Testis (tissue), 2 donors: ENCODE measurements at regions not wholly inside any gene's neighbourhood (a gene's known extent, or its start where the extent isn't known, plus 50 kb on each side); places are given as distances from the start of the nearest gene placed in this dataset.

Experiments
- POLR2A ChIP-seq: fragments of 450-650 bp; IDR thresholded peaks from one replicate; pipeline ENCODE4 v1.6.1; 2017; ENCODE audit warnings: antibody characterized with exemption, mild to moderate bottlenecking, moderate library complexity
- TF ChIP-seq, protein P1 (sequence below), 3 experiments: fragments of 450-650 bp in 2 of 3; fragments of 200-600 bp in 1 of 3; sonication (generic) in 1 of 3; IDR thresholded peaks; one replicate each; pipeline ENCODE4 v1.5.1; 2016 to 2019; ENCODE audit warnings: antibody characterized with exemption in 3 of 3, mild to moderate bottlenecking in 2 of 3, moderate library complexity in 1 of 3

- TF ChIP-seq, protein P1, sequence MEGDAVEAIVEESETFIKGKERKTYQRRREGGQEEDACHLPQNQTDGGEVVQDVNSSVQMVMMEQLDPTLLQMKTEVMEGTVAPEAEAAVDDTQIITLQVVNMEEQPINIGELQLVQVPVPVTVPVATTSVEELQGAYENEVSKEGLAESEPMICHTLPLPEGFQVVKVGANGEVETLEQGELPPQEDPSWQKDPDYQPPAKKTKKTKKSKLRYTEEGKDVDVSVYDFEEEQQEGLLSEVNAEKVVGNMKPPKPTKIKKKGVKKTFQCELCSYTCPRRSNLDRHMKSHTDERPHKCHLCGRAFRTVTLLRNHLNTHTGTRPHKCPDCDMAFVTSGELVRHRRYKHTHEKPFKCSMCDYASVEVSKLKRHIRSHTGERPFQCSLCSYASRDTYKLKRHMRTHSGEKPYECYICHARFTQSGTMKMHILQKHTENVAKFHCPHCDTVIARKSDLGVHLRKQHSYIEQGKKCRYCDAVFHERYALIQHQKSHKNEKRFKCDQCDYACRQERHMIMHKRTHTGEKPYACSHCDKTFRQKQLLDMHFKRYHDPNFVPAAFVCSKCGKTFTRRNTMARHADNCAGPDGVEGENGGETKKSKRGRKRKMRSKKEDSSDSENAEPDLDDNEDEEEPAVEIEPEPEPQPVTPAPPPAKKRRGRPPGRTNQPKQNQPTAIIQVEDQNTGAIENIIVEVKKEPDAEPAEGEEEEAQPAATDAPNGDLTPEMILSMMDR (IDR thresholded peaks at IDR 0.05): no peak
- TF ChIP-seq POLR2A: no peak
Observed at GRCh38 chr2:48870942-48871341, 115.4 kb upstream of the LHCGR start.
